Osteoblast (primary cell): ENCODE measurements at regions not wholly inside any gene's neighbourhood (a gene's known extent, or its start where the extent isn't known, plus 50 kb on each side); places are given as distances from the start of the nearest gene placed in this dataset.

Experiments used
- DNase-seq: peaks from one replicate; pipeline ENCODE4 v3.0.0; 2011; ENCODE audit warnings: low spot score, mixed read lengths; ENCODE audit not compliant: insufficient read length; ENCODE audit errors: missing footprints
- H2AFZ ChIP-seq: 2 replicates; pipeline ENCODE4 v1.6.0; 2011; ENCODE audit warnings: mild to moderate bottlenecking, low read length
- H3K27ac ChIP-seq: 2 replicates; pipeline ENCODE4 v1.5.1; 2011; ENCODE audit warnings: mild to moderate bottlenecking, low read depth, low read length, moderate library complexity
- H3K27me3 ChIP-seq: 2 replicates; pipeline ENCODE4 v1.6.0; 2012; ENCODE audit warnings: mild to moderate bottlenecking, control low read depth, inconsistent platforms, low read length, moderate library complexity; ENCODE audit not compliant: insufficient read depth
- H3K36me3 ChIP-seq: 2 replicates; pipeline ENCODE4 v1.5.1; 2011; ENCODE audit warnings: mild to moderate bottlenecking, low read length, control low read depth, moderate library complexity; ENCODE audit not compliant: insufficient read depth
- H3K4me1 ChIP-seq: 2 replicates; pipeline ENCODE4 v1.5.1; 2011; ENCODE audit warnings: mild to moderate bottlenecking, low read length, control low read depth, moderate library complexity; ENCODE audit not compliant: insufficient read depth
- H3K4me2 ChIP-seq: 2 replicates; pipeline ENCODE4 v1.6.0; 2011; ENCODE audit warnings: mild to moderate bottlenecking, low read length; ENCODE audit not compliant: insufficient read depth
- H3K4me3 ChIP-seq: fragments of 200-600 bp; sonication (generic); 3 replicates; pipeline ENCODE4 v1.5.1; 2012; ENCODE audit warnings: mild to moderate bottlenecking, low read length, inconsistent platforms; ENCODE audit not compliant: insufficient read depth
- H3K79me2 ChIP-seq: 2 replicates; pipeline ENCODE4 v1.6.0; 2012; ENCODE audit warnings: mild to moderate bottlenecking, low read length, control low read depth, inconsistent platforms; ENCODE audit not compliant: insufficient read depth
- H3K9me3 ChIP-seq: 2 replicates; pipeline ENCODE4 v1.5.1; 2011; ENCODE audit warnings: low read depth, low read length, control low read depth
- H4K20me1 ChIP-seq: 2 replicates; pipeline ENCODE4 v1.6.0; 2012; ENCODE audit warnings: mild to moderate bottlenecking, low read length, control low read depth; ENCODE audit not compliant: insufficient read depth
- TF ChIP-seq, protein P1 (sequence below): IDR thresholded peaks from 2 replicates; pipeline ENCODE4 v1.5.1; 2011; ENCODE audit warnings: mild to moderate bottlenecking, low read depth, low read length, moderate library complexity; ENCODE audit errors: extremely low read depth

DNA sequence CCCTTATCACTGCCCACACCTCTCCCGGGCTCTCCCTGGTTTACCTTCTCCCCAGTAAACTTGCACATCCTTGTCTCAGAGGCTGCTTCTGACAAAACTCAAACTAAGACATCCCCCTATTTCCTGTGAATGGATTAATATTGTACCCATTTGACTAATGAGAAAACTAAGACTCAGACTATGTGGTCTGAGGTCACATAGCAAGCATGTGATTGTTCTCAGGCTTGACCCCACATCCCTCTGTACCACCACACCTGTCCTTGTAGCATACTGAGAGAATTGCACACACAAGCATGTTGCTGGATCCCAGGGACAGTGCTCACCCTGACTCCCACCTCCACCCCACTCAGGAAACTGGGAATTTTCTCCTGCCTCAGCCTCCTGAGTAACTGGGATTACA lies 90.7 kb upstream of the HES1 start:
- Histone ChIP-seq H3K4me3 (no peak overlapping the region), H3K27ac (no peak overlapping the region), H4K20me1 (no peaks in the 10 kb centered on the region), H3K79me2 (no peaks in the 10 kb centered on the region), H3K36me3 (no peaks in the 10 kb centered on the region), H2AFZ (no peak overlapping the region), H3K4me2 (no peak overlapping the region), H3K27me3 (peaks cover 10% of the 10 kb centered on the region), H3K4me1 (peaks cover 16% of the 10 kb centered on the region), H3K9me3 (no peaks in the 10 kb centered on the region)
- TF ChIP-seq, protein P1, sequence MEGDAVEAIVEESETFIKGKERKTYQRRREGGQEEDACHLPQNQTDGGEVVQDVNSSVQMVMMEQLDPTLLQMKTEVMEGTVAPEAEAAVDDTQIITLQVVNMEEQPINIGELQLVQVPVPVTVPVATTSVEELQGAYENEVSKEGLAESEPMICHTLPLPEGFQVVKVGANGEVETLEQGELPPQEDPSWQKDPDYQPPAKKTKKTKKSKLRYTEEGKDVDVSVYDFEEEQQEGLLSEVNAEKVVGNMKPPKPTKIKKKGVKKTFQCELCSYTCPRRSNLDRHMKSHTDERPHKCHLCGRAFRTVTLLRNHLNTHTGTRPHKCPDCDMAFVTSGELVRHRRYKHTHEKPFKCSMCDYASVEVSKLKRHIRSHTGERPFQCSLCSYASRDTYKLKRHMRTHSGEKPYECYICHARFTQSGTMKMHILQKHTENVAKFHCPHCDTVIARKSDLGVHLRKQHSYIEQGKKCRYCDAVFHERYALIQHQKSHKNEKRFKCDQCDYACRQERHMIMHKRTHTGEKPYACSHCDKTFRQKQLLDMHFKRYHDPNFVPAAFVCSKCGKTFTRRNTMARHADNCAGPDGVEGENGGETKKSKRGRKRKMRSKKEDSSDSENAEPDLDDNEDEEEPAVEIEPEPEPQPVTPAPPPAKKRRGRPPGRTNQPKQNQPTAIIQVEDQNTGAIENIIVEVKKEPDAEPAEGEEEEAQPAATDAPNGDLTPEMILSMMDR = no peak
- no peak for DNase-seq

DNA sequence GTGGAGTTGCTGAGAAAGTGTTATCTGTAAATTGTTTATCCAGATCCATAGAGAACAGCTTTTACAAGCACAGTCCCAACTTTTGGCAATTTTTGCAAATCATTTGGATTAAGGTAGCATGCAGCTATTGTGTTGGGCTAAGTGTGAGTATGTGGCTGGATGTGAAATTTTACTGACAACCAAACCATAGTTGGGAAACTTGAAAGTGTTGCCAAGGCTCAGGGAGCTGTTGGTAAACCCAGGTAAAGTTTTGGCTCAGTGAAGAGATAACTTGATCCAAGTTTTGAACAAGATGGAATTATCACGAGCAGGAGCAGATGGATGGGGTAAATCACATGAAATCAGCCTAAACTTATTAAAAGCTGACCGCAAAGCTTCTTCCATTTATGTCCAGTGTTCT lies 90.0 kb upstream of the HES1 start:
- H3K36me3 ChIP-seq = no peaks in the 10 kb centered on the region
- peaks cover 3% of the 10 kb centered on the region for H3K9me3 ChIP-seq
- no peak overlapping the region for H3K27ac ChIP-seq
- no peak overlapping the region for H3K4me3 ChIP-seq
- no peak overlapping the region for H3K4me2 ChIP-seq
- H2AFZ ChIP-seq = no peak overlapping the region
- TF ChIP-seq, protein P1 = no peak
- H3K27me3 ChIP-seq = peaks cover 3% of the 10 kb centered on the region
- H3K79me2 ChIP-seq = no peaks in the 10 kb centered on the region
- no peak for DNase-seq
- peaks cover 16% of the 10 kb centered on the region for H3K4me1 ChIP-seq
- no peaks in the 10 kb centered on the region for H4K20me1 ChIP-seq

DNA sequence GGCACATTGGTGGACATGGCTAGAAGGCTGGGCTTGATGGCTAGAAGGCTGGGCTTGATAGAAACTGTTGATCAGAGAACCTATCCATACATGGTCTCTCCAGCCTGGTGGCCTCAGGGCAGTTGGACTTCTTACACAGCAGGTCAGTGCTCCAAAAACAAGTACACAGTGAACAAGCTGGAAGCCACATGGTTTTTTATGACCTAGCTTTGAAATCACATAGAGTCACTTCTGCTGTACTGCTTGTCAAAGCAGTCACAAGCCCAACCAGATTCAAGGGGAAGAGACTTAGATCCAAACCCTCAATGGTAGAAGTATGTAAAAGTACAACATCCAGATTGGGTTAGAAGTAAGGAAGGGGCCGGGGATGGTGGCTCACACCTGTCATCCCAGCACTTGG lies 89.4 kb upstream of the HES1 start:
- no peak overlapping the region for H3K27ac ChIP-seq
- TF ChIP-seq, protein P1 = no peak
- H3K9me3 ChIP-seq = peaks cover 8% of the 10 kb centered on the region
- no peak overlapping the region for H3K4me3 ChIP-seq
- peaks cover 16% of the 10 kb centered on the region for H3K4me1 ChIP-seq
- no peak for DNase-seq
- H3K36me3 ChIP-seq = no peaks in the 10 kb centered on the region
- H2AFZ ChIP-seq = no peak overlapping the region
- no peaks in the 10 kb centered on the region for H4K20me1 ChIP-seq
- peaks cover 3% of the 10 kb centered on the region for H3K27me3 ChIP-seq
- no peaks in the 10 kb centered on the region for H3K79me2 ChIP-seq
- no peak overlapping the region for H3K4me2 ChIP-seq

DNA sequence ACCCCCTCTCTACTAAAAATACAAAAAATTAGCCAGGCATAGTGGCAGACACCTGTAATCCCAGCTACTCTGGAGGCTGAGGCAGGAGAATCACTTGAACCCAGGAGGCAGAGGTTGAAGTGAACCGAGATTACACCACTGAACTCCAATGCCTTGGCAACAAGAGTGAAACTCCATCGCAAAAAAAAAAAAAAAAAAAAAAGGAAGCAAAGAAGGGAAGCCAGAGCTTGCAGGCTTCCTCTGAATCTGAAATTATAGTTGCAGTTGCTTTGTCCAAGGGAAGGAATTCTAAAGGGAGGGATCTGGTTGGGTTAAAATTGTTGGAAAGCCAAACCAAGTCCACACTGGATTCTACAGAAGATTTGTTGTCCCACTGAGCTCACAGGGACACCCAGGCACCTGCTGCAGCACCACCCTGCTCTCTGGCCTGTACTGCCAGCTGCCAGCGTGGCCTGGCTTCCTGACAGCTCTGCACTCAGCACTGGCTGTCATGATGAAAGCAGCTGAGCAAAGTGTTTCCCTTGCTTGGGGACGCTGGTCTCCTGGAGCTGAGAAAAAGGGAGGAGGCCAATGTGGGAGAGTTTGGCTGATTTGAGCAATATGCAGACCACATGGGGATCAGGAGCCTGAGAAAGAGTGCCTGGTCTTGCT lies 88.8 kb upstream of the HES1 start:
- Histone ChIP-seq H3K36me3 (no peaks in the 10 kb centered on the region), H3K79me2 (no peaks in the 10 kb centered on the region)

More for the DNA sequence above, 88.8 kb upstream of the HES1 start:
- Histone ChIP-seq H2AFZ (no peak overlapping the region), H3K27ac (no peak overlapping the region), H3K27me3 (peaks cover 3% of the 10 kb centered on the region), H4K20me1 (no peaks in the 10 kb centered on the region), H3K4me2 (no peak overlapping the region), H3K4me1 (peaks cover 16% of the 10 kb centered on the region), H3K4me3 (no peak overlapping the region), H3K9me3 (peaks cover 8% of the 10 kb centered on the region)
- no peak for DNase-seq
- TF ChIP-seq, protein P1 = no peak
